ENCODE measurements at regions not wholly inside any gene's neighbourhood (a gene's known extent, or its start where the extent isn't known, plus 50 kb on each side); places are given as distances from the start of the nearest gene placed in this dataset.

GRCh38 chr1:4267381-4268261, 367.5 kb upstream of the C1orf174 start:
- H3K27me3 ChIP-seq (ENCODE audit: control insufficient read depth, insufficient read depth, low read length): no peaks in the 10 kb centered on the region
- H3K36me3 ChIP-seq (ENCODE audit: control insufficient read depth, insufficient read depth, low read length): no peaks in the 10 kb centered on the region
- TF ChIP-seq CTCF (IDR thresholded peaks at IDR 0.05; ENCODE audit: insufficient read depth, low read length, severe bottlenecking): no peak
- H3K4me3 ChIP-seq (ENCODE audit: low read depth, low read length): no peak overlapping the region
- no peak for DNase-seq (ENCODE audit: low read depth)
- FAIRE-seq: peak; percentile 52

DNA sequence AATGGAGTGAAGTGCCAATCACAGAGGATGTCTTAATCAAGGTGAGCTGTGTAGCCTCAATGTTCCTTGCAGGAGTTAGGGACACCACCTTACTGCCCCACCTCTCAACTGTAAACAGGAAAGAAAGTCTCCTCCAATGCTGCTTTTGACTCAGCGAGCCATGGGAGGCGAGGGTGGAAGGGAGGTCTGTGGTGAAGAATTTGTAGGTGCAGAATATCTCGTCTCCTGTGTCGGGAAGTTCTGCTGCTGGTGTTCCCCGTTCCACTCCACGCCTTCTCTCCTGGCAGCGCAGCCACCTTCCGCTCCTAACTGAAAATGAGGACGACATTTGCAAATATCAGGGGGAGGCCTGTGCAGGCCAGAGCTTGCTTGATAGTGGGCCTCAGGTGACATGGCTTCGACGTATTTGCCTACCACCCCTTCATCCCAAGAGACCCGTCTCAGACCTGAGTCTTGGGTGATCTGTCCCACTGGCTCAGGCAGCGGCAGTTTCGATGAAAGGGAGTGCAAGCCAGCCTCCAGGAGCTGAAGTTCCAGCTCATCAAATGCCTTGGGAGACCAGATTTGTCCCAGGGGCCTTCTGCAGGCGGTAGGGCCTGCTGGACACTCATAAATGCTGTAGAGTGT, 368.3 kb upstream of the C1orf174 start:
- Histone ChIP-seq H3K4me3 (ENCODE audit: low read depth, low read length) (no peak overlapping the region), H3K36me3 (ENCODE audit: control insufficient read depth, insufficient read depth, low read length) (no peaks in the 10 kb centered on the region), H3K27me3 (ENCODE audit: control insufficient read depth, insufficient read depth, low read length) (no peaks in the 10 kb centered on the region)
- no peak for DNase-seq (ENCODE audit: low read depth)
- FAIRE-seq: no peak
- TF ChIP-seq CTCF (IDR thresholded peaks at IDR 0.05; ENCODE audit: insufficient read depth, low read length, severe bottlenecking): no peak

DNA sequence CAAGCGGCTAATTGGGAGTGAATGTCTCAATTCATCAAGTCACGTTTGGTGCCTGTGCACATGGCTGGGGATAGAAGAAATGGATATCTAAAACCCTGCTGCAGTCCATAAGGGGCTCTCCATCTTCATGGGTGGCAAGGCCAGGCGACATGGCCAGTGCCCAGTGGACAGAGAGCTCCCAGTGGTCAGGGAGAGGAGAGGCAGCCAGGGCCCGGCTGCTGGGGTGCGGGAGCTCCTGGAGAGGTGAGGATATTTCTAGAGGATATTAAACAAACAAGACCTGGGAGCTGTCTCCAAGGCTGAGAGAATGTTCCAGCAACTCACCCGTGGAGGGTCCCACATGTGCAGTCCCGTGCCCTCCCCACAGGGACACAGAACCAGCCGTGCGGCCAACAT, 368.8 kb upstream of the C1orf174 start:
- FAIRE-seq (no peak), DNase-seq (ENCODE audit: low read depth) (no peak)
- no peak for TF ChIP-seq CTCF (IDR thresholded peaks at IDR 0.05; ENCODE audit: insufficient read depth, low read length, severe bottlenecking)
- H3K27me3 ChIP-seq (ENCODE audit: control insufficient read depth, insufficient read depth, low read length): no peaks in the 10 kb centered on the region
- no peaks in the 10 kb centered on the region for H3K36me3 ChIP-seq (ENCODE audit: control insufficient read depth, insufficient read depth, low read length)
- no peak overlapping the region for H3K4me3 ChIP-seq (ENCODE audit: low read depth, low read length)

DNA sequence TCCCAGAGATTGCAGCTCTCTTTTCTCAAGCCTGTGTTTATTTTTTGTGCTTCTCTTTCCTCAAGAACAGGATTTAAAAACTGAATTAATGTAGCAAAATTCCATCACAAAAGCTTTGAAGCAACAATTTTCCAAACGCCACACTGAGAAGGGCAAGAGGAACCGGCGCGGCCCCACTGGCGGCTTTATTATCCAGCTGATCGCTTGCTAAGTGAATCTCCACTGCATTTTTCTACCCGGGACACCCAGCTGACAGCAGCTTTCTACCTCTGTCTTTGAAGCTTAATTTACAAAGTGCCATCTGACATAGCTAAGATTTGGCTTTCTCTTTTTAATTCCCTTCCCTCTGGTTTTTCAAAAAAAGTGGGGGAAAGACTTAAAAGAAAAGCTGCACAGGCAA, 369.3 kb upstream of the C1orf174 start:
- no peak for TF ChIP-seq CTCF (IDR thresholded peaks at IDR 0.05; ENCODE audit: insufficient read depth, low read length, severe bottlenecking)
- H3K4me3 ChIP-seq (ENCODE audit: low read depth, low read length): no peak overlapping the region
- H3K27me3 ChIP-seq (ENCODE audit: control insufficient read depth, insufficient read depth, low read length): no peaks in the 10 kb centered on the region
- no peaks in the 10 kb centered on the region for H3K36me3 ChIP-seq (ENCODE audit: control insufficient read depth, insufficient read depth, low read length)
- FAIRE-seq (no peak), DNase-seq (ENCODE audit: low read depth) (no peak)

- no peak for FAIRE-seq
- no peak for DNase-seq (ENCODE audit: low read depth)
- Histone ChIP-seq H3K36me3 (ENCODE audit: control insufficient read depth, insufficient read depth, low read length) (no peaks in the 10 kb centered on the region), H3K4me3 (ENCODE audit: low read depth, low read length) (no peak overlapping the region), H3K27me3 (ENCODE audit: control insufficient read depth, insufficient read depth, low read length) (no peaks in the 10 kb centered on the region)
- TF ChIP-seq CTCF (IDR thresholded peaks at IDR 0.05; ENCODE audit: insufficient read depth, low read length, severe bottlenecking): no peak
Observed at GRCh38 chr1:4269952-4270570, 370.0 kb upstream of the C1orf174 start.
